ENCODE measurements at regions not wholly inside any gene's neighbourhood (a gene's known extent, or its start where the extent isn't known, plus 50 kb on each side); places are given as distances from the start of the nearest gene placed in this dataset.

DNA sequence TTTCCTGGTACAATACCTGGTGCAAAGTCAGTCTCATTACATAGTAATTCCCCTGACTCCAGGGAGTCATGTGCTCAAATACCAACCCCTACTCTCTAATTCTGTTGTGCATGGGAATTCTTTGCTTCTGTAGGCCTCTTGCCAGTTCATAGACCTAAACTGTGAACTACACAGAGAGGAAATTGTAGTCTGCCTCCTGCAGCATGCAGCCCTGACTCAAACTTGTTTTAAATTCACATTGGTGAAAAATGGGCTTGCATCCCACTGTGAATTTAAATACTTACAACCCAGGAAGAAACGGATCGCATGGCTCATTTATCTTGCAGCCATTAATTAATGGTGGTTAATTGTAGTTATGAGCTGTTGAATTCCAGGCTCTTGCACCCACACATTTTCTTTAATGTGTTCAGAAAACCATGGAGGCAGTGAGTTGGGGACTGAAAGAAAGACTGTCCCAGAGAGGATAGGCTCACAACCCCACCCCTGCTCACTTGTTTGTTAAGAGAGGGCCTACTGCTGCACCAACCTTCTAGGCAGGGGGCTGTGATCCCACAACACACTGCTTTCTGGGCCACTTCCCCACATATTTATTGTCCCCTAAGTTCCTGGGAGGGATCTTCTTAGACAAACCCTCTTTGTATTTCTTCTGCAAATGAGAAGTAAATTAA is 579.1 kb downstream of the DHX35 start:
- TF ChIP-seq POLR2A (IDR thresholded peaks at IDR 0.05; ENCODE audit: low read depth, low read length): no peak
- no peak for FAIRE-seq

DNA sequence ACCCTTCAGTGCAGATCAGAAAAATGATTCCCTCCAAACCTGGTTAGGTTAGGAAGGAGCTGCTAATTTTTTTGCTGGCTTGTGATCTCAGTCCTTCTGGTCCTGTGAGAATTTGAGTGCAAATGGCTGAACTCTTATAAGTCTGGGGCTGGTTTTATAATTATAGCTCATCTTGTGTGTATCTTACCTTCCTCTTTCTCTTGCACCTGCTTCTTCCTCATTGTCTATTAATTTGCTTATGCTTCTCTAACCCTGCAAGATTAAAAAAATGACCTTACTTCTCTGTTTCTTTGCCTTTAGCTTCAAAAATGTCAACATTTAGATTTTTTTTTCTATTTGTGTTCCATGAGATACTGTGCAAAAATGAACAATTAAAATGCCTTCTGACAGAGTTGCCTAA is 576.2 kb downstream of the DHX35 start:
- DNase-seq (ENCODE audit: insufficient read length, low spot score) (no peak), FAIRE-seq (no peak)
- TF ChIP-seq POLR2A (IDR thresholded peaks at IDR 0.05; ENCODE audit: low read depth, low read length): no peak

More for the DNA sequence above, 579.1 kb downstream of the DHX35 start:
- DNase-seq (ENCODE audit: insufficient read length, low spot score): no peak

DNA sequence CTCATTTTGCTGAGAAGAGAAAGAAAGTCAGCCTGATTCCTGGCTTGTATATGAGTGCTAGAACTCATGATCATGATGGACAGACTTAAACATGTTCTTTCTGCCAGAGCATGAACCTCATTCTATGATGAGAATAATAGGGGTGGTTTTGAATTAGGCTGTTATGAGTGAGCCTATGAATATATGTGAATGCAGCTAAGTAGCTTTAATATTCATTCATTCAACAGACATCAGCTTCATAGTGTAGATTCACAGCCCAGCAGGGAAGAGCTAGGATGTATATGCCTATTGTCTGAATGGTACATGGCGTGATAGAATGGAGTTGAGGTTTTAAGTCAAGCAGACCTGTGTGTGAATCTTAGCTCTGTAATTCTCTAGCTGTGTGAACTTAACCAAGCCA is 573.2 kb downstream of the DHX35 start:
- FAIRE-seq (no peak), DNase-seq (ENCODE audit: insufficient read length, low spot score) (no peak)
- TF ChIP-seq POLR2A (IDR thresholded peaks at IDR 0.05; ENCODE audit: low read depth, low read length): no peak

DNA sequence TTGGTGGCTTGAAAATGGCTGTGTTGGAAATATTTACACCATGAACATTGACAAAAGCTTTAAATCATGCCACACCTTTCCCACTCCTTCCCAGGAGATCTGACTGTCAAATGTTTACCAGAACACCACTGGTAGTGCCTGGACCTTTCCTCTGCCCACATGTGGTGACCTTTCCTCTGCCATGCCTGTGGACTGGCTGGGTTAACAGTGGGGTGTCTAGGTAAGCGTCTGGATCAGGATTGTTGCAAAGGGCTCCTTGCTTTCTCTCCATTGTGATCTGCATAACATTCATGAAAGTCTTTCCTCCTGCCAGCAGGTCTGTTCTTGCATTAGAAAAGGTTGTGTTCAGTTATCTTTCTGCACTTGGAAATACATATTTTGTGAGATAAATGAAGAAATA is 572.7 kb downstream of the DHX35 start:
- FAIRE-seq: no peak
- no peak for DNase-seq (ENCODE audit: insufficient read length, low spot score)
- TF ChIP-seq POLR2A (IDR thresholded peaks at IDR 0.05; ENCODE audit: low read depth, low read length): no peak

GRCh38 chr20:39533858-39534257 is 571.7 kb downstream of the DHX35 start:
- FAIRE-seq (no peak), DNase-seq (ENCODE audit: insufficient read length, low spot score) (no peak)
- TF ChIP-seq POLR2A (IDR thresholded peaks at IDR 0.05; ENCODE audit: low read depth, low read length): no peak

DNA sequence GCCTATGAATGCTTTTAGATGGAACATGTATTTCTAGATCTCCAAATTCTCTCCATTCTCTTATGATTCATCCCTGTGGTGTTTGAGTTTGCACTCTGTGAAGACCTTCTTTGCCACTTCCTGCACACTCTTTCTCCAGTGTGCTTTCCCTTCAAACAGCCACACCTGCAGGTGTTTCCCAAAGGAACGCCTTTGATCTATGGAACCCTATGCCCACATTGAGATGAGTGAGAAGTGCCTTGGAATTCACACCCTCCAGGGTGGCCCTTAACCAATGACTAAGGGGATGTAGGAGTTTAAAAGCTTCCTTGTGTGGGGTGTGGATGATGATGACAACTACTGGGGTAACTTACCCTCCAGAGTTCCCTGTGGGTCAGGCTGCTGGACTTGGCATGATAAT is 570.1 kb downstream of the DHX35 start:
- TF ChIP-seq POLR2A (IDR thresholded peaks at IDR 0.05; ENCODE audit: low read depth, low read length): no peak
- FAIRE-seq (no peak), DNase-seq (ENCODE audit: insufficient read length, low spot score) (no peak)

- no peak for TF ChIP-seq POLR2A (IDR thresholded peaks at IDR 0.05; ENCODE audit: low read depth, low read length)
- no peak for FAIRE-seq
- DNase-seq (ENCODE audit: insufficient read length, low spot score): no peak
Measured at GRCh38 chr20:39528436-39528835, 566.3 kb downstream of the DHX35 start.

DNA sequence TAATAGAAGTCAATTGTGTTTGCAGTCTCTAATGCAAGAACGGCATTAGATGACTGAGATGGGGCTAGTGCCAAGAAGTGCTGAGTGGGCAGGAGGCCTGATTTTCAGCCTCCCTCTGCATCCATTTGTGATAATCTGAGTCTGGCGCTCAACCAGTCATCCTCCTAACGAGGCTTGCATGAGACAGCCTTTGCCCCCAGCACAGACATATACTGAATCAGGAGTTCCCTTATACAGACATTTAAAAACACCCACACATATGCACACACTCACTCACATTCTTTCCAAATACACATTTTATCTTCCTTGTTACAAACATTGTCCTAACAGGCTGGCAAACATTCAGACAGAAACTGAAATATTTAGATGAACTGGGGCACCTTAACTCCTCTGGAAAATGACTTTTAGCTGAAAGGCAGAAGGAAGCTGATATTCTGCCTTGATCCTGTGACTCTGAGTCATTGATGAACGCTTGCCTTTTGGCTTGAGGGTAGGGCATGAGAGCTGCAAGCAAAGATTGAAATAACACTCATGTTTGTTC is 562.3 kb downstream of the DHX35 start:
- no peak for TF ChIP-seq POLR2A (IDR thresholded peaks at IDR 0.05; ENCODE audit: low read depth, low read length)
- FAIRE-seq (no peak), DNase-seq (ENCODE audit: insufficient read length, low spot score) (no peak)

GRCh38 chr20:39523405-39523804 is 561.3 kb downstream of the DHX35 start:
- DNase-seq (ENCODE audit: insufficient read length, low spot score) (no peak), FAIRE-seq (no peak)
- TF ChIP-seq POLR2A (IDR thresholded peaks at IDR 0.05; ENCODE audit: low read depth, low read length): no peak

GRCh38 chr20:39518654-39519053 is 556.5 kb downstream of the DHX35 start:
- DNase-seq (ENCODE audit: insufficient read length, low spot score): no peak
- no peak for TF ChIP-seq POLR2A (IDR thresholded peaks at IDR 0.05; ENCODE audit: low read depth, low read length)
- FAIRE-seq: no peak

DNA sequence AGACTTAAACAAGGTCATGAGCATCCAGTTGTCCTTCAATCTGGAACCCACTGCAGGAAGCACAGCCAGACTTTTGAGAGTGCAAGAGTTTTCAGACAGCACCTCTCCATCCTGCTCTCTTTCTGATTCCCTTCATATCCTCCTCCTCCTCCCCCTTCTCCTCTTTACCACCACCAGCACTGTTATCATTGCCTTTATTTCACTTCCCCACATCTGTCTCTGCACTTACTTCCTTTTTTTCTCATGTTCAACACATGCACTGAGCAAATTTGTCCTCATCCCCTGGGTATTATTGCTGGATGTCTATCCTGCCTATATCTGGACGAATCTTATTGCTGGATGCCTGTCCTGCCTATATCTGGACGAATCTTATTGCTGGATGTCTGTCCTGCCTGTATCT is 554.8 kb downstream of the DHX35 start:
- FAIRE-seq: no peak
- no peak for TF ChIP-seq POLR2A (IDR thresholded peaks at IDR 0.05; ENCODE audit: low read depth, low read length)

DNA sequence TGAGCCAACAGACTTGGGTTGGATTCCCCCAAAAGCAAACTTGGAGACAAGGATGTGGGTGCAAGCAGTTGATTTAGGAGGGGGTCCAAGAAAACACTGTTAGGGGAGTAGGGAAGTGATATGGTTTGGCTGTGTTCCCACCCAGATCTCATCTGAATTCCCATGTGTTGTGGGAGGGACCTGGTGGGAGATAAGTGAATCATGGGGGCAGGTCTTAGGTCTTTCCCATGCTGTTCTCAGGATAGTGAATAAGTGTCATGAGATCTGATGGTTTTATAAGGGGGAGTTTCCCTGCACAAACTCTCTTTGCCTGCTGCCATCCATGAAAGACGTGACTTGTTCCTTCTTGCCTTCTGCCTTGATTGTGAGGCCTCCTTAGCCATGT is 542.6 kb downstream of the DHX35 start:
- no peak for TF ChIP-seq POLR2A (IDR thresholded peaks at IDR 0.05; ENCODE audit: low read depth, low read length)
- FAIRE-seq: no peak
- DNase-seq (ENCODE audit: insufficient read length, low spot score): no peak

More for the DNA sequence above, 554.8 kb downstream of the DHX35 start:
- no peak for DNase-seq (ENCODE audit: insufficient read length, low spot score)

DNA sequence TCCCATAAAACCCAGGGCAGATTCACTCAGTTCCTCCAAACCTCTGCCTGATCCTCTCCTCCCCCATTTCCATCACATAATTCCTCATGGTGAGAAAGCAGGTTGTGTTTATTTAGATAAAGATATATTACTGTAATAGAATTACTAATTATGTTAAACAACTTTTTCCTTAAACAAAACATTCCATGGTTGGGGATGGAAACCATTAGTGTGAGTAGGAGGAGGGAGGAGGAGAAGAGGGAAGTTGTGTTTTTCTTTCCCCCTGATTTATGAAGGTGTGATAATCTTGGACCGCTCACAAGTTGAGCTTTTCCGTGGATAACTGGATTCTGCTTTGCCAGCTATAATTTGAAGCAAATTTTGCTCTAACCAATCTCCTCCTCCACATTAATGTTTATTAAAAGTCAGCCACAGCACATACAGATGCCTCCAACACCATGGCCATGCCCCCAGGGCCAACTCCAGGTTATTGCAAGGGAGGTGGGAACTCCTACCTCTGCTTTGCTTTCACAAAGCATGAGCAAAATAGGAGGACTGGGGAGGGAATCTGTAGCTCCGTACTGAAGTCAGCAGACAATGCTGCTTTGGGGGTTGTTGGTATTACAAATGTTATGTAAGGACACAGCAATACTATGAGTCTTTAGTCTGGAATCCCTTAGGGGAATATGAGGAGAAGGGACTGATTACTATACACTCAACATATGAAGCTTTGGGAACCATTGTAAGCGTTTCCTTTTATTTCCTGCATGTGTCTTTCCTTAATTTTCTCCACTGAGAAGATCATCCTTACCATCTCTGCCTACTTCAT is 542.0 kb downstream of the DHX35 start:
- TF ChIP-seq POLR2A (IDR thresholded peaks at IDR 0.05; ENCODE audit: low read depth, low read length): no peak
- FAIRE-seq (no peak), DNase-seq (ENCODE audit: insufficient read length, low spot score) (no peak)

DNA sequence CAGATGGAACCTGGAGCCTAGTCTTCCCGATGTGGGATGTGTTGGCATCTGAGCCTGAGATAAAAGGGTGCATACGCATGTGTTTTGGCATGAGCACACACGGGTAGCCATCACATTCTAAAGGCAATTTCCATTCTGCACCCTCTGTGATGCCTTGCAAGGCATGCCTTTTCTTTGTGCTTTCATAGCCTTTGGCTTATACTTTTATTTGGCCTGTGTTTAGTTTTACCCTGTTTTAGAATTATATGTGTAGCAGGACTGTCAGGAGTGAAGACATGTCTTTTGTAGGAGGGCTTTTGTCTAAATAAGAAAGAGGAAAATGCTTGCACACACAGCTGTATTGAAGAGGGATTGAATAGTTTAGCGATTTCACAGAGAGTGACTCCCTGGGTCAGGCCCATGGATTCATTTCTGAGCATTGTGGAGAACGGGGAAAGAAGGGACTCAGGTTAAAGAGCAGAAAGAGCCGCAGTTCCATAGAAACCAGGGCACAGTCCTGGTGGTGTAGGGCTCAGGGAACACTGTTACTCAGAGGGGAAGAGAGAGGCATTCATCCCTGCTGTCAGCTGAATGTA is 530.2 kb downstream of the DHX35 start:
- no peak for TF ChIP-seq POLR2A (IDR thresholded peaks at IDR 0.05; ENCODE audit: low read depth, low read length)
- FAIRE-seq (no peak), DNase-seq (ENCODE audit: insufficient read length, low spot score) (no peak)

All from H54 (cell line).